Neutrophil (primary cell): ENCODE measurements at regions not wholly inside any gene's neighbourhood (a gene's known extent, or its start where the extent isn't known, plus 50 kb on each side); places are given as distances from the start of the nearest gene placed in this dataset.

Experiments
- H3K27ac ChIP-seq: fragments of 200-600 bp; sonication (generic); 2 replicates; pipeline ENCODE4 v1.5.1; 2016; ENCODE audit warnings: mild to moderate bottlenecking, moderate library complexity
- H3K27me3 ChIP-seq: fragments of 200-600 bp; sonication (generic); 2 replicates; pipeline ENCODE4 v1.6.0; 2016; ENCODE audit warnings: mild to moderate bottlenecking
- H3K36me3 ChIP-seq: fragments of 200-600 bp; sonication (generic); 2 replicates; pipeline ENCODE4 v1.5.1; 2017
- H3K4me1 ChIP-seq, 2 experiments: fragments of 200-600 bp in 1 of 2; sonication (generic) in 1 of 2; 1 replicate in 1 of 2; 2 replicates in 1 of 2; pipeline versions ENCODE4 v1.5.1 to v1.6.1; 2013 to 2016; ENCODE audit warnings: low read depth in 1 of 2, low read length in 1 of 2, mild to moderate bottlenecking in 1 of 2, moderate library complexity in 1 of 2; ENCODE audit not compliant: control insufficient read depth in 1 of 2, insufficient read depth in 1 of 2
- H3K4me3 ChIP-seq, 2 experiments: fragments of 200-600 bp in 1 of 2; sonication (generic) in 1 of 2; 1 replicate in 1 of 2; 2 replicates in 1 of 2; pipeline ENCODE4 v1.5.1; 2013 to 2016; ENCODE audit warnings: low read depth in 1 of 2, low read length in 1 of 2, mild to moderate bottlenecking in 1 of 2, moderate library complexity in 1 of 2
- H3K9me3 ChIP-seq: fragments of 200-600 bp; sonication (generic); 2 replicates; pipeline ENCODE4 v1.5.1; 2016
- CTCF ChIP-seq: fragments of 200-600 bp; sonication (generic); IDR thresholded peaks from 2 replicates; pipeline ENCODE4 v1.5.1; 2016; ENCODE audit warnings: antibody characterized with exemption

GRCh38 chr12:124451637-124452243 lies 115.7 kb downstream of the NCOR2 start:
- Histone ChIP-seq H3K4me3 (no peak overlapping the region), H3K27ac (no peak overlapping the region), H3K27me3 (no peaks in the 10 kb centered on the region), H3K9me3 (no peaks in the 10 kb centered on the region), H3K4me1 (peaks cover 48 to 50% of the 10 kb centered on the region in 2 experiments), H3K36me3 (no peaks in the 10 kb centered on the region)
- TF ChIP-seq CTCF, result no peak

GRCh38 chr12:124451016-124451415 lies 116.4 kb downstream of the NCOR2 start:
- Histone ChIP-seq H3K9me3 (no peaks in the 10 kb centered on the region), H3K27me3 (no peaks in the 10 kb centered on the region), H3K36me3 (peaks cover 2% of the 10 kb centered on the region), H3K4me3 (no peak overlapping the region), H3K4me1 (peaks cover 41 to 43% of the 10 kb centered on the region in 2 experiments), H3K27ac (no peak overlapping the region)
- TF ChIP-seq CTCF, result no peak

- Histone ChIP-seq H3K36me3 (peaks cover 9% of the 10 kb centered on the region), H3K9me3 (no peaks in the 10 kb centered on the region), H3K4me3 (no peak overlapping the region), H3K4me1 (peaks cover 35 to 37% of the 10 kb centered on the region in 2 experiments), H3K27me3 (no peaks in the 10 kb centered on the region), H3K27ac (no peak overlapping the region)
- TF ChIP-seq CTCF, result no peak
Observed at GRCh38 chr12:124450376-124450750, 117.0 kb downstream of the NCOR2 start.

GRCh38 chr12:124449623-124450375 lies 117.6 kb downstream of the NCOR2 start:
- no peaks in the 10 kb centered on the region for H3K27me3 ChIP-seq
- H3K4me1 ChIP-seq, result peaks cover 29 to 31% of the 10 kb centered on the region in 2 experiments
- H3K9me3 ChIP-seq, result no peaks in the 10 kb centered on the region
- H3K27ac ChIP-seq, result no peak overlapping the region
- no peak overlapping the region for H3K4me3 ChIP-seq
- no peak for TF ChIP-seq CTCF
- peaks cover 13% of the 10 kb centered on the region for H3K36me3 ChIP-seq

- TF ChIP-seq CTCF, result no peak
- H3K36me3 ChIP-seq, result peaks cover 13% of the 10 kb centered on the region
- H3K9me3 ChIP-seq, result no peaks in the 10 kb centered on the region
Observed at GRCh38 chr12:124448955-124449622, 118.3 kb downstream of the NCOR2 start.

More at GRCh38 chr12:124448955-124449622, 118.3 kb downstream of the NCOR2 start:
- no peak overlapping the region for H3K27ac ChIP-seq
- H3K4me3 ChIP-seq, result no peak overlapping the region
- H3K27me3 ChIP-seq, result no peaks in the 10 kb centered on the region
- H3K4me1 ChIP-seq, result peaks cover 22 to 24% of the 10 kb centered on the region in 2 experiments
